T1000 (cell line): ENCODE measurements at regions not wholly inside any gene's neighbourhood (a gene's known extent, or its start where the extent isn't known, plus 50 kb on each side); places are given as distances from the start of the nearest gene placed in this dataset.

Experiments used
- DNase-seq: peaks from one replicate; lab custom pipeline; 2025; ENCODE audit warnings: mixed read lengths; lab: John Stamatoyannopoulos, UW

DNA sequence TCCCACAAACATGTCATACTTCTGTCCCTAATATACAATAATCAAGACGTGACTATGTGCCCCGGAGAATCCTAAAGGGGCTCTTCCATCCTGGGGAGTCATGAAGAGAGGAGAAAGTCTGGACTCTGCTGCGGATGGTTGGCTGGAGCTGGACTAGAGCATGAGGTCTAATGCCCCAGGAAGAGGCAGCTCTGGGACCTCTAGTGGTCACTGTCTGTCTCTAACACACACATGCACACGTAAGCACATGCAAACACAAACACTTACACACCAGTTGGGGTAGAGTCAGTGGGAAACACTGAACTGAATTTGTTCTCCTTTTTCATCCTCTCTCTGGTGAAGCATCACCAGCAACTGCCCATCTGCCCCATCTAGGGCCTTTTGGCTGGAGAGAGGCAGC lies 271.6 kb downstream of the TDRD15 start:
- DNase-seq, result no peak

DNA sequence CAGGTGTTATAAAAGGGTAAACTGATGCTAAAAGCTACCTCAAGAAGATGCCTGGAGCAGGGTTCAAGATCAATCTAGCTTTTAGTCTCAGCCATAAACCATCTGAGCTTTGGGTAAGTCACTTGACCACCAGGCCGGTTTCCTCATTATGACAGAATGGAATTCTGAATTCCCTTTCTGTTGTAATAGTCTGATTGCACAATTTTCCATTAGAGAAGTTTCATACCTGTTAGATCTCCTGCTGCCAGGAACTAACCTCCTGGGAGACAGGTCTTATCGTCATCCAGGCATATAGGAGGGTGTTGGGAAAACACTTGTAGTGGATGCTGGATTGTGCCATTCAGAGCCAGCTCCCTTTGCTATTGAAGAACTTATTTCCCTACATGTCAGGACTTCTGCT lies 272.5 kb downstream of the TDRD15 start:
- DNase-seq, result no peak

DNA sequence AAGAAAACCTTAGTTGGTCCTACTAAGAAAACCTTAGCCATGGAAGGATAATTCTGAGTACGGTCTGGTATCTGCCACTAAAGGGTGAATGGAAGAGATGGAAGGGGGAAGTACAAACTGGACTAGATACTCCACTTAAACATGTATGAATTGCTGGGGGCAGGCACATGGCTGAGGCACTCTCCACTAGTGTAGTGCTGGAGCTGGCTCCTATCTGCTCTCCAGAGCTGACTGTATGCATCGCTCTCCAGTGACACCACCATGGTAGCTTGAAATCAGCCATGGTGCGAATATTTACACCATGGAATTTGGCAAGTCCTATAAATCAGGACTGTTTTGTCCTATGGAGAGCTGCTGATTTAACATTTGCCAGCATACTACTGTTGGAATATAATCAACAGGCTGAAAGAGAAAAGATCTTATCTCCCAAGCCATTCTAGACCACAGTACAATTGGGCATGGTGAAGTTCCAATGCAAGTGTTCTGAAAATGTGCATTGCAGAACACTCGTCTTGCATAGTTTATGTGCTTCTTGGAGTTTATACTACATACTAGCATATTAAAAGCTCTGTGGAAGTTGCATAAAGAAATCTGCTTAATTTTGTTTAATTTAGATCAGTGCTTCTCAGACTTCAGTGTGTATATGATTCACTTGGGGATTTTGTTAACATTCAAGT lies 277.4 kb downstream of the TDRD15 start:
- DNase-seq, result no peak

DNA sequence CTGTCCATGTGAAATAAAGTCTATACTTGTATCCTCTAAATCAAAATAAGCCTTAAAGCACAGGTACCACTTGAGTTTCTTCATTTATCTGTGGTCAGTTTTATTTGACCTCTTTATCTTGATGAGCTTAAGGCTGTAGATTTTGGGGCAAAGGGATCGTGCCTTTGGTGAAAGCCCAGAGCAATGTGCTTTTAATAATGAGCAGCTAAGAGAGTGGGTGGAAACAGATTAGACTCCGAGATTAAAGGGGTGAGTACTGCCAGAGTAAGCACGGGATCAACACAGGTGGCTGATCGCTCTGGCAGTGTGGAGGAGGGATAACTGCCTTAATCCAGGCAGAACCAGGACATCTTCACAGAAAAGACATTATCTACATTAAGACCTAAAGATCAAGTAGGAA lies 280.4 kb downstream of the TDRD15 start:
- DNase-seq, result no peak

DNA sequence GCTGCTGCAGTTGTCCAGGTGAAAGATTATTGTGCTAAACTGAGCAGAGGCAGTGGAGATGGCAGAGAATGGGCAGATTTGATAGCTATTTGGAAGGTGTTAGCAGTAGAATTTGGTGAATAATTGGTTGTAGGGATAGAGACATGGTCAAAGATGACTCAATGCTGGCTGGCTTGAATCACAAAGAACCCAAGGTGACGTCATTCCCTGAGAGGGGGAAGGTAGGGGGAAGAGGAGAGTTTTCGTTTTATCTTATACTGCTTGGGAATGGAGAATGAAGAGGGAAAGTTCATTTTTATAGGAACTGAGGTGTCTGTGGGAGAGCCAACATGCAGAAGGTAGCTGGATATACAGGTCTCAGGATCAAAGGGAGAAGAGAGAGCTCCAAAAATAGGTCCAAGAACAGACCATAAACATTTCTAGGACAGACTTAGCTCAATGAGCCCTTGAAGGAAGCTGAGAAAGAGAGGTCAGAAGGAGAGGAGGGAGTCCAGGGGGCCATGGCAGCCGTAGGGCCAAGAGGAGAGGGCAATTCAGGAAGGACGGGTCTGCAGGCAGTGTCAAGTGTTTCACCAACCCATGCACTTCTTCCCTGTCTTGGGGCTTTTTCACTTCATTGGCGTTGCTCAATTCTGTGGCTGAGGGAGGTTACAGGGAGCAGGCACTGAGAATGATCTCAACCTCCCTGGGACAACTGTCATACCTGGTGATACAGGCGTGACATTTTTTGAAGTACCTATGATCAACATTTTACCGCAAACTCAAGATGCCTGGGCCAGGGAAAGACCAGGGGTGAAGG lies 281.3 kb downstream of the TDRD15 start:
- DNase-seq, result peak; percentile 13

DNA sequence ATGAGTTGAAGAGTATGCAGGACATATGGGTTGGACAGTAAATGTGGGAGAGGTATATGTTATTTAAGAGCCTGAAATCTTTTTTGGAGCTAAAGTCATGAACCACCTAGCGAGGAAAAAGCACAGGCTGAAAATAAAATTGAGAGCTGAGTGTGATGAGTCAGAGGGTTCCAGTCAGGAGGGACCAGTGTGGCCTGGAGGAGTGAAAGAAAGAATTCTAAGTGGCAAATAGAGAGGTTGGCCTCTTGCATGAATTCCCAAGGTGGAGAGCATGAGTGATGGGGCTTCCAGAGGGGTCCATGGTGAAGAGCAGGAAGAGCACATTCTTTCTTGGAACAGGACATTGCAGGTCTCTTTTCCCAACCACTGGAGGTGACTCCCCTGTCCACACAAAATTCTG lies 282.6 kb downstream of the TDRD15 start:
- no peak for DNase-seq

DNA sequence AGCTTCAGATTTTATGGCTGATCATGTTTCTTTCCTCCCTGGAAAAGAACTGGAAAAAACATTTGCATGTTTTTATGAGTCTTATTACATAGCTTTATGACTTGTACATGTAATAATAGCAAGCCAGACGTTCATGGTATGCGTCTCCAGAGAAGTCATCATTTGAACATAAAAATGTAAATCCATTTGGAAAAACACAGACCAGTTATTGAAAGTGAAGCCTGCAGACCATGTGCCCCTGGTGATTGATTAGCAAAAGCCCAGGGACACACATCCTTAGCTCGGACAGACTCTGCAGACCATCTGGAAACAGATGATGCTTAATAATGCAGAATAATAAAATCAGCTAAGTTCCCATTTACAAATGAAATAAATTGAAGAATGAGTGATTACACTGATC lies 283.1 kb downstream of the TDRD15 start:
- no peak for DNase-seq

DNA sequence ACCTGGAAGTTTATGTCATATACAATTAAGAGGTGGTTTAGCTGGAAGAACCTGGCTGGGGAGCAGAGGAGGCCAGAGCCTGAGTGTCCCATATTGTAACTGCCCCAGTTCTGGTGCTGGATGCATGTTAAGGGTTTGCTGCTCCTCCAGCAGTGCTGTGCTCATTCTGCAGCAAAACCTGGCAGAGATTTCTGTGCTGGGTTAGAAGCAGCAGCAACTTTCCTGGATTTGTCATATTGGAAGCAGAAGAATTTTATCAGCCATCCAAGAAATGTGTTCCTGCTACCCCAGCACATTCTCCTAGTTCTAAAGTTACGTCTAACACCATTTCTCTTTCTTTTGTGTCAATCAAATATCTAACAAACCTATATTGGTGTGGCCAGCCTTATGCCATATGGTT lies 284.1 kb downstream of the TDRD15 start:
- no peak for DNase-seq

DNA sequence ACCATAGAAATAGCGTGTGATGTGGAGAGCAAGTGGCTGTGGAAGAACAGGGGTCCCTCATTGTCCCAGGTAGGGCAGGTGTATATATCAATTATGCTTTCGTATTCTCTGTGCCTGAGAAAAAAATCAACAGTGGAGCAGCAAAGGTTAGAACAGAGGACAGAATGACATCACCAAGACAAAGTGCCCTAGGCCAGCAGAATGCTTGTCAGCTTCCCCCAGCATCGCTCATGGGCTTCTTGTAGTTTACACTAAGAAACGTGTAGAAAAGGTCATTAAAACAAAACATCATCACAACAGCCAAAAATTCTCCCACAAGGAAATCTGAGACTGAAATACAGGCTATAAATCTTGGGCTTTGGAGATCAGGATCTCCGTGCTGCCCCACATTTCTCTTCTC lies 288.0 kb downstream of the TDRD15 start:
- no peak for DNase-seq

DNA sequence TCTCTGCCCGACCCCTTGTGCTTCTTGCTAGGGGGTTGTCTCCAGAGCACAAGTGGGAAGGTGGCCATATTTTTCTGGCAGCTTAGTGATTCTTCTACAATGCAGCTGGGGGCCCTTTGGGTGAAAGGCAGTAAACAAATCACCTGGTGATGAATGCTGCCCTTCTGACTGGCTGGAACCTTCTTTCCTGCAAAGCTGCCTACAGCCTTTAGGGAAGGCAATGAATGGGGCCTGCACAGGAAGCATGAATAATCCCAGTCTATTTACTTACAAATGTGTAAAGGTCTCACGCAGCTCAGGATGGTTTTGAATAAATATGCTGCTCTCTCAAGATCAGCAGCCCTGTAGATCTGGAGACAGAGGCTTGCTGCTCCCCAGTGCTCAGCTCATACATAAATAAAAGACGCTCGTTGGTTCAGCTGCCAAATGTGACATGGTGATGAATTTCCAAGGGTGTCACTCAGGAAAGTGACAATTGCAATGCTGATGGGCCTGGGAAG lies 289.2 kb downstream of the TDRD15 start:
- DNase-seq, result no peak

DNA sequence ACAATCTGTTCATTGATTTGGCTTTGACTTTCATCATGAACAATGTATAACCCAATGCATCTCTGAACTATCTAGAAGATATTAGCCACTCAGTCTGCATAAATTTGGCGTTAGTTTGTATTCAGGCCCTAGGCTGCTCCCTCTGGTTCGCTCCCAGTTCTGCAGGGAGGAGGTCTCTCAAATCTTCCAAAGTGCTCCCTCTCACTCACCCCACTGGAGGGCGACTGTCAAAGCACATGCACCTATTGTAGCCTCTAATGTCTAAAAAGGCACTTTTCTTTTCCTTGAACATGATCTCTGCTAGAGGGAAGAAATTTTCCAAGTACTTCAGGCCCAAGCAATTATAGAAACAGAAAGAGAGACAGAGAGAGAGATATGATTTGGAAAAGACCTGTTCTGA lies 291.5 kb downstream of the TDRD15 start:
- DNase-seq, result no peak

DNA sequence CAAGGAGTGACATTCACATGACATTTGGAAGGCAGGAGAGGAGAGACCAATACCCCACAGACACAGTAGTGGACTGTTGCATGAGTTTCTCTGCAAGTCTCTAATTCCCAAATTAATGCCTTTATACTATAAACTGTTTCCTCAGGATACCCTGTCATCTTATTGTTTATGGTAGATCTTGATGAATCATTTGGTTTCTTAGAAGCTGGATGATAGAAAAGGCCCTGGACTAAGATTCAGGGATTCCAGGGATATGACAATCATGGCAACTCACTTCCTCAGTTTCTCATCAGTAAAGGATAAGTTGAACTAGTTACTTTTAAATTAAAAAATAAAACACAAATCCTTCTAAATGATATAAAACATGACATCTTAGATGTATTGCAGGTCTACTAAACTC lies 292.5 kb downstream of the TDRD15 start:
- no peak for DNase-seq

DNA sequence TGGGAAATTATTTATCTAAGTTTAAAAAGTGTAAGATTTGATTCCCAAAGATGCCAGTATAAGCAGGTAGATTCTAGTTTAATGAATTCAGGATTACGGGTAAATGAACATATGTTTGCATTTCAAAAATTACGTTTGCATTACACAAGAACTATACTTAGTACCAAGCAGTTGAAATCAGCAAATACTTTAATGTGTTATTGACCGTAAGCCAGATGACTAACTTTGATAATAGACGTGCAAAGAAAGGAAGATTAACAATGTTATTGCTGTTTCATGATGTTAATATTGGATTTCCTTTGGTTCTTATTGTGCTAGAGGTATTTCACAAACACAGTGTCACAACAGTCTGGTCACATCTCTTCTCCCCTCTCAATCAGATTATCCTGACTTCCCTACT lies 294.7 kb downstream of the TDRD15 start:
- no peak for DNase-seq

DNA sequence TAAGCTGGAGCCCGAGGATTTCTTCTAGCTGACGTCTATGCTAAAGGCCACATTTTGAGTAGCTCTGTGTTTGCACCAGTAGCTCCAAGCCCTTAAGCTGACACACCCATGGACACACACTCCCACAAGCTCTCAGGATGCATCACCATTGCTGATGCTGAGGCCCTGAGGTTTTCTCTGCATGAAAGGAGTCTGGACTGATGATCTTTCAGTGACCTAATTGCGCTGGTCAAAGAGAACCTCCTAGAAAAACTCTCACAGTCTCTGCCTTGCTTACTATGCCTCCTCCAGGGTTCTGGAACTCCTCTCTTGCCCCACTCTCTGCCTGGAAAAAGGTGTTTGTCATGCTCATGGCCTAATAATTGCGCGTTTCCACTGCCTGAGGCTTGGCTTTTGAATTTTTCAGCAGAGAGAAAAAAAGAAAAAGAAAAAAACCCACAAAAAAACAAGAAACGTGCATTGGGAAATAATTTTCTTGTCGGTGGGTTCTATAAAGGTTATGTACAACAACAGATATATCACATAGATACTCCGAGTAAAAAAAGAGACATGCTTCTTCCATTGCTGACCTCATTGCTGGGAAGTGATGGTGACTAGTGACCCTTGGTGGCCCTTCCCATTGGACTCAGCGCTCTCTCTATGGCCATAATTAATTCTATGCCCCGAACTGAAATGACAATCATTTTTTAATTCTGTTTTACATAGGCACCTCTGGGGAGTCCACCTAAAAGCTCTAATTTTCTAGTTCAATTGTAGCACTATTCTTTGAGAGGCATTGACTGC lies 297.0 kb downstream of the TDRD15 start:
- DNase-seq, result no peak

DNA sequence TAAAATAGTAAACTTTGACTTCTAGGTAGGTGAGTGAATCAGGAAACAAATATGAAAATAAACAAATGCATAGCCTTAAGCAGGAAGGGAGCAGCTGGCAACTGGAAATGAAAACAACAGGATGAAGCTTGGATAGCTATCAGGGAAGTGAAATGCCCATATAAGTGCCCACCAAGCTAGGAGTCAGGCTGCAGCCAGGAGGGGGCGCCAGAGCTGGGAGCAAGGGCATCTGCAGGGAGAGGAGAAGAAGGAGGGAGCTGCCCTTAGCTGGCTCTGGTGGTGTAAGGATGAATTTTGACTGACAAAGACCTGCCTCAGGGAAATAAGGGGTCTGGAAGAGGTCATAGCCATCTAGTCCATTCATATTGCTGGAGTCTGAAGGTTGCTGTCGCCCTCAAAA lies 298.3 kb downstream of the TDRD15 start:
- DNase-seq, result no peak

DNA sequence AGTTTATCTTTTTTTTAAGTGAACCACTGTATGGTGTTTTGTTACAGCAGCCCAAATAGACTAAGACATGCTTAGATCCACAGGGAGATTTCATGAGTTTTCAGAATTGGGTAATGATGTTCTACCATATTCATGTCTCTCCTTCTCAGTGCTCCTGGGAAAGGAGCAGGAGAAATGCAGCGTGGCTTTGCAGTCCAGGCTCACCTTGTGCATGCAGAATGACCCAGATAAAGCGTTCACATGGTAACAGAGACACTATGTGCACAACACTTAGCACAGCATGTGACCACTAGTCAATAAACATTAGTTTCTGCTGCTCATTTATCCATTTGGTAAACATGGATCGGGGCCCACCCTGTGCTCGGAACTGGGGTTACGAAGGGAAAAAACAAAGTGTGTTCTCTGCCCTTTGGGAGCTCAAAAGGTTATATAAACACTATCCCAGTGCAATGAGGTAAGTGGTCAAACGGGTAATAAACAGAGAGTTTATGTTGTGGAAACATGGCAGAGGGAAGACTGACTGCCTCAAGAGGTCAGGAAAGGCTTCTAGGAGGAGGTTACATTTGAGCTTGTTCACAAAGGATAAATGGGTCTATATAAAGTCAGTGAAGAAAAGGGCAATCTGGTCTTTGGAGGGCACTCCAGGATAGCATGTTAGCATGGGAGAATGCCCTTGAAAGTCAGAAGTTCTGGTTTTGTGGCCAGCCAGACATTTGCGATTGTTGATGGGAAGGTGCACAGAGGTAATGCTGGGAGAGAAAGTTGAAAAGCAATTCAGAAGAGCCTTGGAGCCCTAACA lies 299.2 kb downstream of the TDRD15 start:
- DNase-seq, result no peak

DNA sequence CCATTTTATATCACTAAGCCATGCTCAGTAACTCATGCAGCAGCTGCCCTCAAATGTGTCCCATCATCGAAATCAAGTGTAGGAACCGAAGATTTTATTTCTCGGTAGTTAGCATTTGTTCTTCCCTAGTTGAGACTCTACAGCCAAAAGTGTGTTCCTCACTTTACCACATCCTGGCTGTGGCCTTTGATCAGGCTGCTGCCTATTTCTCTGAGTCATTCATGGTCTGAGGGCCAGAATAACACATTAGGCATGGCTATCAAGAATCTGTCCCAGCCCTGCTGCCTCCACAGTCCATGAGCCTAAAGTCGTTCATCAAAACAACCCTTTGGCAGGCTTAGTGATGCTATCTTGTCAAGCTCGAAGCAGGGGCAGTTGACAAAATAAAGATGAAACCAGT lies 300.1 kb downstream of the TDRD15 start:
- DNase-seq, result no peak

DNA sequence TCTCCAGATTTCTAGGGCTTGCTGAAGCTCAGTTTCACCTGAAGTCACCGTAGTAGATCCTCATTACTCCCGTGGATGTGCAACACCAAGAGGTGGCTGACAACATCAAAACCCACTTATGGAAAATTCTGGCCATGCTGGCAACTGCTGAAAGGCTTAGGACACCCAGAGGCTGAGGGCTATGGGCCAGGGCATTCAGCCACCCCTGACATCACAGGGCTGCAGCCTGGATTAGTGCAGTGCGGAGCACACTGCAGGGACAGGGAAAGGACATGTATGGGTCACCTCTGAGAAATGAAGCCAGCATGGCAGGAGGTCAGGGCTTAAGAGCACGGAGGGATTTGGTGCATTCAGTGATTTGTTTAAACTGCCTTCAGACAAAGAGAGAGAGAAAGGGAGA lies 300.6 kb downstream of the TDRD15 start:
- DNase-seq, result no peak

DNA sequence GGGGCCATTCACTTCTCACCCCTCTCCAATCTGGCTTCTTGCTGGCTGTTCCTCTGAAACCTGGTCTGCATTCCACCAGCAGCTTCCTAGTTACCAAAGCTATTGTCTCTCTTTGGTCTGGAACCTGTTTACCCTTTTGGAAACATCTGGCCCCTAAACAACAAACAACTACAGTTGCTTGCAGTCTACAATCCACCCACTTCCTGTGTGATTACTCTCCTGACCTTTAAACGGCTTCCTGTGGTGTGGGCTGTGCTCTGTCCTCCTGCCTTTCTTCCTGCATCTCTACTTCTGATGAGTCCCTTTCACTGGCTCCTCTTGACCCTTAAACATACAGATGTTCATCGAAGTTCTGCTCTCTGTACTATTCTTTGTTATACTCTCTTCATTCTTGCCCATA lies 303.8 kb downstream of the TDRD15 start:
- DNase-seq, result no peak

DNA sequence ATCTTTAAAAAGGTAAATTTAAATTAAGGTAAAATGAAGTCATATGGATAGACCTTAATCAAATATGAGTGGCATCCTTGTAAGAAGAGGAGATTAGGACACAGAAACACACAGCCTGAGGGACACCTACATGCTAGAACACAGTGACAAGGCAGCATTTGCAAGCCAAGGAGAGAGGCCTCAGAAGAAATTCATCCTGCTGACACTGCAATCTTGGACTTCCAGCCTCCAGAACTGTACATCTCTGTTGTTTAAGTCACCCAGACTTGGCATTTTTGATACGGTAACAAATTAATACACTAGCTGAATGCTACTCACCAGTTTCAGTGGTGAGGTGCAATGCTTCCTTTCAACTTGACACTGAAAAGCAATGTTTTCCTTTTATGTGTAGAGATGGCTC lies 305.0 kb downstream of the TDRD15 start:
- DNase-seq, result no peak

DNA sequence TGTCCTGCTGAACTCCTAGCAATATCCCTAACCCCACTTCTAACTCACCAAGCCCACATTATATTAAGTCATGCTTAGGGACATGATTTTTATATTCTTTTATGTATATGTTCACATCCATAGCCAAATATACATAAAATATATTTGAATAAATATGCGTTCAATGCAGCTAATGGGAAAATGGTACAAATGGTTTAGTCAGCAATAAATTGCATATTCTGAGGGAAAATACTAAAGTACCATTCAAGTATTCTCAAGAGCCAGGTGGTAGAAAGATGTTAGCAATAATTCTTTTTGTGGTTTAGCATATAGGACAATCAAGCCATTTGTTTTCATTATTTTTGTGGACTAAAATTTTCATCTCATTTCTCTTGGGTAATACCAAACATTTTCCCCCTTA lies 306.0 kb downstream of the TDRD15 start:
- no peak for DNase-seq

DNA sequence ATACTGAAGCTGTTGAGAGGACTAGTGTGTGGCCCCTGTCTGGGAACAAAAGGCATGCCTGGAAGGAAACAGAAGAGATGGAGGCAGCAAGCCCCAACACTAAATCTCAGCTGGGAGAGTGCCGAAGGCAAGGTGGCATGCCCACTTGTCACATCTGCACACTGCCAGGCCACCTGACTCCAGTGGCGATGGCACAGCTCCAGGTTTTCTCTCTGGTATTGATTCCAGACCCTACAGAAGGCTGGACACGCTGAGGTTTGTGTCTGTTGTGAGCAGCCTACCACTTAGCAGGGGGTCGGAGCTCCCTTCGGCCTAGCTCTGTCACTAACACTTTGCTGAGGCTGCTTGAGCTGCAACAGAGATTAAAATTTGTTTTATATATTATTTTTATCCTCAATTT lies 307.3 kb downstream of the TDRD15 start:
- no peak for DNase-seq
